PC-9 (cell line): ENCODE measurements at regions not wholly inside any gene's neighbourhood (a gene's known extent, or its start where the extent isn't known, plus 50 kb on each side); places are given as distances from the start of the nearest gene placed in this dataset.
A peak's percentile ranks its signal among the peaks of the same experiment; 100 is the strongest.

ENCODE experiments used
- BruUV-seq: library from RNA; stranded (reverse); fragments of 400-500 nt; replicated peaks from 2 replicates; lab custom pipeline; 2021; lab: Mats Ljungman, UMichigan
- CTCF ChIA-PET: fragments of 300-600 bp; sonication (Branson Sonifier 250); formaldehyde crosslinking; loops from one replicate; lab custom pipeline; 2022; ENCODE audit warnings: antibody characterized with exemption; lab: Charles Lee
- POLR2A ChIA-PET: fragments of 300-600 bp; sonication (Branson Sonifier 250); formaldehyde crosslinking; loops from one replicate; lab custom pipeline; 2022; ENCODE audit warnings: antibody characterized with exemption; ENCODE audit not compliant: unreplicated experiment; lab: Charles Lee
- DNase-seq, 2 experiments: peaks; one replicate each; pipeline versions ENCODE4 v3.0.0 to v3.0.0-alpha.2; 2015 to 2022; ENCODE audit warnings: mixed read lengths in 1 of 2
- H2AFZ ChIP-seq: fragments of 200-600 bp; sonication (generic); 2 replicates; pipeline ENCODE4 v1.8.1; 2017; ENCODE audit warnings: antibody characterized with exemption
- H3F3A ChIP-seq: fragments of 200-600 bp; sonication (generic); 2 replicates; pipeline ENCODE4 v1.8.1; 2017; ENCODE audit warnings: antibody characterized with exemption, mild to moderate bottlenecking, low read depth; ENCODE audit not compliant: insufficient read depth
- H3K27ac ChIP-seq: fragments of 200-600 bp; sonication (generic); 2 replicates; pipeline ENCODE4 v1.6.1; 2016; ENCODE audit warnings: mixed run types
- H3K27me3 ChIP-seq: fragments of 200-600 bp; sonication (generic); 2 replicates; pipeline ENCODE4 v1.6.1; 2016; ENCODE audit warnings: low read depth, mixed run types; ENCODE audit not compliant: insufficient read depth
- H3K36me3 ChIP-seq: fragments of 200-600 bp; sonication (generic); 2 replicates; pipeline ENCODE4 v1.6.1; 2016; ENCODE audit warnings: low read depth, mixed run types
- H3K4me1 ChIP-seq: fragments of 200-600 bp; sonication (generic); replicated peaks from 2 replicates; pipeline ENCODE4 v1.6.1; 2016; ENCODE audit warnings: mixed run types; ENCODE audit not compliant: insufficient read depth
- H3K4me2 ChIP-seq: fragments of 200-600 bp; sonication (generic); 2 replicates; pipeline ENCODE4 v1.6.1; 2017; ENCODE audit warnings: mixed run types
- H3K4me3 ChIP-seq: fragments of 200-600 bp; sonication (generic); 2 replicates; pipeline ENCODE4 v1.6.1; 2016; ENCODE audit warnings: mixed run types
- H3K79me2 ChIP-seq: fragments of 200-600 bp; sonication (generic); 2 replicates; pipeline ENCODE4 v1.6.1; 2017; ENCODE audit warnings: low read depth, mixed run types
- H3K9me2 ChIP-seq: fragments of 200-600 bp; sonication (generic); 2 replicates; pipeline ENCODE4 v1.8.1; 2017; ENCODE audit warnings: mild to moderate bottlenecking; ENCODE audit not compliant: insufficient read depth
- H3K9me3 ChIP-seq: fragments of 200-600 bp; sonication (generic); 2 replicates; pipeline ENCODE4 v1.8.1; 2016; ENCODE audit warnings: low read depth; ENCODE audit not compliant: insufficient read depth
- H4K20me1 ChIP-seq: fragments of 200-600 bp; sonication (generic); 2 replicates; pipeline ENCODE4 v1.8.1; 2017; ENCODE audit not compliant: insufficient read depth
- EZH2 ChIP-seq: fragments of 200-600 bp; sonication (generic); IDR thresholded peaks from 2 replicates; pipeline ENCODE4 v1.8.0; 2017; ENCODE audit warnings: antibody characterized with exemption, low read depth
- intact Hi-C: fragments of 100-400 bp; cut with micrococcal nuclease; formaldehyde crosslinking; loops from one replicate; pipeline ENCODE4 v1.10.0; 2022; ENCODE audit not compliant: unreplicated experiment
- TF ChIP-seq, protein P1 (sequence below): fragments of 200-600 bp; sonication (generic); conservative IDR thresholded peaks from 2 replicates; pipeline ENCODE4 v1.6.1; 2017; ENCODE audit warnings: mixed run types, antibody characterized with exemption, mild to moderate bottlenecking, moderate library complexity

DNA sequence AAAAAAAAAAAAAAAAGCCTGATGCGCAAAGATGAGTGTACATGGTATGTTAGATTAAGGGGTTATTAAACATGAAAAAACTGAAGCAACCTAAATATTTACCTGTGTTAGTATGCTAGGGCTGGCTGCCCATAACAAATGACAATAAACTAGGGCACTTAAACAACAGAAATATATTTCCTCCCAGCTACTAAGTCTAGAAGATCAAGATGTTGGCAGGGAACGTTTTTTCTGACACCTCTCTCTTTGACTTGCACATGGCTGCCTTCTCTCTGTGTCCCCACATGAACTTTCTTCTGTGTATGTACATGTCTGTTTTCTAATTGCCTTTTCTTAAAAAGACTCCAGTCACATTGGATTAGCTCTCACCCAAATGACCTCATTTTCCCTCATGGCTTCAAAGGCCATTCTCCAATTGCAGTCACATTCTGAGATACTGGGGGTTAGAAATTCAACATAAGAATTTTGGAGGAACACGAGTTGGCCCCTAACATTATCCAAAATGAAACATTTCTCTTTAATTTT lies 694.5 kb downstream of the CDH9 start:
- H3K9me2 ChIP-seq, result no peaks in the 10 kb centered on the region
- no peaks in the 10 kb centered on the region for H4K20me1 ChIP-seq
- no peak overlapping the region for H3K4me2 ChIP-seq
- no peak overlapping the region for H3K27ac ChIP-seq
- no peak overlapping the region for H3K4me3 ChIP-seq
- H2AFZ ChIP-seq, result no peak overlapping the region
- no peaks in the 10 kb centered on the region for H3K27me3 ChIP-seq
- H3K79me2 ChIP-seq, result no peaks in the 10 kb centered on the region
- no peaks in the 10 kb centered on the region for H3F3A ChIP-seq
- CTCF ChIA-PET, result no interaction called here
- BruUV-seq, result no TSS peak
- DNase-seq, result no peak
- POLR2A ChIA-PET, result no interaction called here
- H3K36me3 ChIP-seq, result no peaks in the 10 kb centered on the region
- H3K9me3 ChIP-seq, result no peaks in the 10 kb centered on the region
- TF ChIP-seq, protein P1, sequence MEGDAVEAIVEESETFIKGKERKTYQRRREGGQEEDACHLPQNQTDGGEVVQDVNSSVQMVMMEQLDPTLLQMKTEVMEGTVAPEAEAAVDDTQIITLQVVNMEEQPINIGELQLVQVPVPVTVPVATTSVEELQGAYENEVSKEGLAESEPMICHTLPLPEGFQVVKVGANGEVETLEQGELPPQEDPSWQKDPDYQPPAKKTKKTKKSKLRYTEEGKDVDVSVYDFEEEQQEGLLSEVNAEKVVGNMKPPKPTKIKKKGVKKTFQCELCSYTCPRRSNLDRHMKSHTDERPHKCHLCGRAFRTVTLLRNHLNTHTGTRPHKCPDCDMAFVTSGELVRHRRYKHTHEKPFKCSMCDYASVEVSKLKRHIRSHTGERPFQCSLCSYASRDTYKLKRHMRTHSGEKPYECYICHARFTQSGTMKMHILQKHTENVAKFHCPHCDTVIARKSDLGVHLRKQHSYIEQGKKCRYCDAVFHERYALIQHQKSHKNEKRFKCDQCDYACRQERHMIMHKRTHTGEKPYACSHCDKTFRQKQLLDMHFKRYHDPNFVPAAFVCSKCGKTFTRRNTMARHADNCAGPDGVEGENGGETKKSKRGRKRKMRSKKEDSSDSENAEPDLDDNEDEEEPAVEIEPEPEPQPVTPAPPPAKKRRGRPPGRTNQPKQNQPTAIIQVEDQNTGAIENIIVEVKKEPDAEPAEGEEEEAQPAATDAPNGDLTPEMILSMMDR, result no peak
- no peak for TF ChIP-seq EZH2
- intact Hi-C loops, result no loop called here
- H3K4me1 ChIP-seq, result no peaks in the 10 kb centered on the region

DNA sequence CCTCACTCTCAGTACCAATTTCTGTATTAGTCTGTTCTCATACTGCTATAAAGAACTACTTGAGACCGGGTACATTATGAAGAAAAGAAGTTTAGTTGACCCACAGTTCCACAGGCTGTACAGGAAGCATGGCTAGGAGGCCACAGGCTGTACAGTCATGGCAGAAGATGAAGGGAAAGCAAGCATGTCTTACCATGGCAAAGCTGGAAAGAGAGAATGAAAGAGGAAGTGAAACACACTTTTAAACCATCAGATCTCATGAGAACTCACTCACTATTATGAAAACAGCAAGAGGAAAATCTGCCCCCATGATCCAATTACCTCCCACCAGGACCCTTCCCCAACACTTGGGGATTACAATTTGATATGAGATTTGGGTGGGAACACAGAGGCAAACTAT lies 698.8 kb downstream of the CDH9 start:
- Histone ChIP-seq H3K4me2 (no peak overlapping the region), H3K4me1 (no peaks in the 10 kb centered on the region), H3K4me3 (no peak overlapping the region), H4K20me1 (no peaks in the 10 kb centered on the region), H3K79me2 (no peaks in the 10 kb centered on the region), H3K27ac (no peak overlapping the region), H3K27me3 (no peaks in the 10 kb centered on the region), H3K9me3 (no peaks in the 10 kb centered on the region), H3F3A (no peaks in the 10 kb centered on the region), H2AFZ (no peak overlapping the region), H3K36me3 (no peaks in the 10 kb centered on the region), H3K9me2 (no peaks in the 10 kb centered on the region)
- ChIA-PET CTCF (no interaction called here), POLR2A (interaction anchor here (0.6 kb wide), 1 partner anchor 80 kb away, joined by 3 read pairs; no protein-coding TSS in a partner anchor)
- no peak for TF ChIP-seq EZH2
- TF ChIP-seq, protein P1, result no peak
- no TSS peak for BruUV-seq
- intact Hi-C loops, result no loop called here
- DNase-seq, result no peak

DNA sequence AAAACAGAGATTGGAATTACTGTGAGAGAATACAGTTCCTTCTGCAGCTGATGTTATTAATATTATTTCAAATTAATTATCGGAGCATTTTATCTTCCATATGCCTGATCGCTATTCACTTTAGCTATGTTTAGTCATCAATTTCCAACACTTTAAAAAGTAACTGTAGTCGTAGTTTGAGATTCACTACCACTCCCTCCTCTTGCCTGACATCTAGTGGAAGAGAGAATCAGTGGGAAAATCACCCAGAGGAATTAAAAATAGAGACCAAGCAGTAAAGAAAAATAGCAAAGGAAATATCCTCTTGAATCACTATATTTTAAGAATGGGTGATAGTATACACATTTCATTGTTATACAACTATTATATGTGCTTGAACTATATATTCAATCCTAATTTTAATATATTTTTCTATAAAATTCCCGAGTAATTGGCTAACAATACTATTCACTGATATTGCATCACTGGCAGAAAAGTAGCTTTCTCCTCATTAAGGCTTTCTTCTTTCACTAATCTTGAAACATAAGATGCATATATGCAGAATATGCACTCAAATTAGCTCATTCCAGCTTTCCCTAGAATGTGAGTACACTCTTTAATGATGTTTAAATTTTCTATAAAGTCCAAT lies 708.7 kb downstream of the CDH9 start:
- no peaks in the 10 kb centered on the region for H3K36me3 ChIP-seq
- TF ChIP-seq, protein P1, result peak; percentile 72
- no peak for TF ChIP-seq EZH2
- H3K79me2 ChIP-seq, result no peaks in the 10 kb centered on the region
- no peaks in the 10 kb centered on the region for H3F3A ChIP-seq
- POLR2A ChIA-PET, result no interaction called here
- BruUV-seq, result no TSS peak
- CTCF ChIA-PET, result interaction anchor here (1.0 kb wide), 1 partner anchor 563 kb away, joined by 3 read pairs; no protein-coding TSS in a partner anchor
- DNase-seq, result no peak
- no peak overlapping the region for H2AFZ ChIP-seq
- no peaks in the 10 kb centered on the region for H3K9me2 ChIP-seq
- no peak overlapping the region for H3K4me3 ChIP-seq
- intact Hi-C loops, result loop anchor here (1.0 to 5.0 kb wide), 2 partner anchors 563 to 1697 kb away; no protein-coding TSS in a partner anchor
- no peaks in the 10 kb centered on the region for H3K4me1 ChIP-seq
- H3K27me3 ChIP-seq, result no peaks in the 10 kb centered on the region
- no peak overlapping the region for H3K4me2 ChIP-seq
- no peaks in the 10 kb centered on the region for H4K20me1 ChIP-seq
- H3K9me3 ChIP-seq, result no peaks in the 10 kb centered on the region
- H3K27ac ChIP-seq, result no peak overlapping the region
